Nephron progenitor cell (in vitro differentiated cells): ENCODE measurements at regions not wholly inside any gene's neighbourhood (a gene's known extent, or its start where the extent isn't known, plus 50 kb on each side); places are given as distances from the start of the nearest gene placed in this dataset.

Experiments
- DNase-seq: peaks from one replicate; pipeline ENCODE4 v3.0.0; 2021
- H3K27ac Mint-ChIP-seq: 2 replicates; pipeline ENCODE4 v1.8.0; 2021; ENCODE audit warnings: mild to moderate bottlenecking, moderate library complexity, mixed read lengths
- H3K27me3 Mint-ChIP-seq: 2 replicates; pipeline ENCODE4 v1.8.0; 2021; ENCODE audit warnings: mild to moderate bottlenecking, low read depth, mixed read lengths; ENCODE audit not compliant: poor library complexity
- H3K36me3 Mint-ChIP-seq: 2 replicates; pipeline ENCODE4 v1.8.0; 2021; ENCODE audit warnings: low read depth, mixed read lengths
- H3K4me1 Mint-ChIP-seq: 2 replicates; pipeline ENCODE4 v1.8.0; 2021; ENCODE audit warnings: mixed read lengths
- H3K4me3 Mint-ChIP-seq: 2 replicates; pipeline ENCODE4 v1.8.0; 2021; ENCODE audit warnings: mild to moderate bottlenecking, moderate library complexity, mixed read lengths
- H3K9me3 Mint-ChIP-seq: 2 replicates; pipeline ENCODE4 v1.8.0; 2021; ENCODE audit warnings: mild to moderate bottlenecking, moderate library complexity, mixed read lengths
- CTCF ChIP-seq: fragments of 200-600 bp; sonication (generic); IDR thresholded peaks from 2 replicates; pipeline ENCODE4 v1.5.0; 2021; ENCODE audit warnings: antibody characterized with exemption

GRCh38 chr4:35138449-35138848, 1105.9 kb downstream of the ARAP2 start:
- H3K27me3 Mint-ChIP-seq = peaks cover 3% of the 10 kb centered on the region
- peaks cover 16% of the 10 kb centered on the region for H3K9me3 Mint-ChIP-seq
- no peak overlapping the region for H3K27ac Mint-ChIP-seq
- H3K36me3 Mint-ChIP-seq = no peaks in the 10 kb centered on the region
- H3K4me1 Mint-ChIP-seq = no peaks in the 10 kb centered on the region
- no peak overlapping the region for H3K4me3 Mint-ChIP-seq
- no peak for TF ChIP-seq CTCF
- no peak for DNase-seq

- no peak overlapping the region for H3K4me3 Mint-ChIP-seq
- H3K36me3 Mint-ChIP-seq = no peaks in the 10 kb centered on the region
- H3K27ac Mint-ChIP-seq = no peak overlapping the region
- H3K4me1 Mint-ChIP-seq = no peaks in the 10 kb centered on the region
- peaks cover 30% of the 10 kb centered on the region for H3K9me3 Mint-ChIP-seq
- DNase-seq = no peak
- no peaks in the 10 kb centered on the region for H3K27me3 Mint-ChIP-seq
- TF ChIP-seq CTCF = no peak
Measured at GRCh38 chr4:35147761-35148160, 1096.6 kb downstream of the ARAP2 start.

- Mint-ChIP-seq H3K27ac (no peak overlapping the region), H3K27me3 (no peaks in the 10 kb centered on the region), H3K4me1 (no peaks in the 10 kb centered on the region), H3K4me3 (no peak overlapping the region), H3K9me3 (no peaks in the 10 kb centered on the region), H3K36me3 (no peaks in the 10 kb centered on the region)
- peak; percentile 50 for DNase-seq
- TF ChIP-seq CTCF = peak; percentile 48
Measured at GRCh38 chr4:35151816-35152572, 1092.3 kb downstream of the ARAP2 start.

- no peaks in the 10 kb centered on the region for H3K9me3 Mint-ChIP-seq
- H3K36me3 Mint-ChIP-seq = no peaks in the 10 kb centered on the region
- no peak overlapping the region for H3K27ac Mint-ChIP-seq
- no peak for TF ChIP-seq CTCF
- no peak for DNase-seq
- no peaks in the 10 kb centered on the region for H3K4me1 Mint-ChIP-seq
- no peaks in the 10 kb centered on the region for H3K27me3 Mint-ChIP-seq
- H3K4me3 Mint-ChIP-seq = no peak overlapping the region
Measured at GRCh38 chr4:35163168-35163567, 1081.1 kb downstream of the ARAP2 start.

- Mint-ChIP-seq H3K27ac (no peak overlapping the region), H3K4me3 (no peak overlapping the region), H3K27me3 (no peaks in the 10 kb centered on the region), H3K4me1 (no peaks in the 10 kb centered on the region), H3K9me3 (no peaks in the 10 kb centered on the region), H3K36me3 (no peaks in the 10 kb centered on the region)
- no peak for TF ChIP-seq CTCF
- no peak for DNase-seq
Measured at GRCh38 chr4:35164063-35164462, 1080.3 kb downstream of the ARAP2 start.

- H3K9me3 Mint-ChIP-seq = no peaks in the 10 kb centered on the region
- no peaks in the 10 kb centered on the region for H3K4me1 Mint-ChIP-seq
- no peak overlapping the region for H3K4me3 Mint-ChIP-seq
- no peak overlapping the region for H3K27ac Mint-ChIP-seq
- no peak for TF ChIP-seq CTCF
- no peaks in the 10 kb centered on the region for H3K27me3 Mint-ChIP-seq
- no peak for DNase-seq
- no peaks in the 10 kb centered on the region for H3K36me3 Mint-ChIP-seq
Measured at GRCh38 chr4:35166466-35166865, 1077.8 kb downstream of the ARAP2 start.
